SK-N-SH treated with all-trans-retinoic acid at 6 μM for 48 hours (cell line): ENCODE measurements at regions not wholly inside any gene's neighbourhood (a gene's known extent, or its start where the extent isn't known, plus 50 kb on each side); places are given as distances from the start of the nearest gene placed in this dataset.

ENCODE experiments used
- ATAC-seq: fragments of 200-7000 bp; cut with Tn5 transposase; 3 replicates; pipeline ENCODE4 v1.9.1; 2020; ENCODE audit warnings: mild to moderate bottlenecking, moderate library complexity
- ARNTL ChIP-seq: fragments of 450-650 bp; formaldehyde crosslinking; IDR thresholded peaks from 2 replicates; pipeline ENCODE4 v1.5.0; 2020; ENCODE audit warnings: low read depth, mild to moderate bottlenecking, moderate library complexity, borderline replicate concordance
- BACH2 ChIP-seq: fragments of 250-450 bp; sonication (Bioruptor Pico); IDR thresholded peaks from 2 replicates; pipeline ENCODE4 v1.9.0; 2021; ENCODE audit warnings: mild to moderate bottlenecking, borderline replicate concordance
- CREB5 ChIP-seq: fragments of 250-450 bp; sonication (Bioruptor Pico); IDR thresholded peaks from 2 replicates; pipeline ENCODE4 v1.5.1; 2020; ENCODE audit warnings: low read depth, mild to moderate bottlenecking, moderate library complexity
- CSDC2 ChIP-seq: fragments of 250-450 bp; sonication (Bioruptor Pico); IDR thresholded peaks from 2 replicates; pipeline ENCODE4 v1.5.0; 2020; ENCODE audit warnings: mild to moderate bottlenecking, moderate library complexity
- CSRNP3 ChIP-seq: fragments of 250-450 bp; sonication (Bioruptor Pico); IDR thresholded peaks from 2 replicates; pipeline ENCODE4 v1.5.1; 2021; ENCODE audit warnings: mild to moderate bottlenecking, moderate library complexity
- ESRRG ChIP-seq: fragments of 250-450 bp; sonication (Bioruptor Pico); IDR thresholded peaks from 2 replicates; pipeline ENCODE4 v1.6.1; 2021; ENCODE audit warnings: mild to moderate bottlenecking
- GLIS3 ChIP-seq: fragments of 250-450 bp; sonication (Bioruptor Pico); IDR thresholded peaks from 2 replicates; pipeline ENCODE4 v1.5.0; 2020; ENCODE audit warnings: mild to moderate bottlenecking, moderate library complexity
- ISL1 ChIP-seq: fragments of 250-450 bp; sonication (Bioruptor Pico); IDR thresholded peaks from 2 replicates; pipeline ENCODE4 v2.1.2; 2022; ENCODE audit warnings: mild to moderate bottlenecking, moderate library complexity
- PATZ1 ChIP-seq: fragments of 250-450 bp; sonication (Bioruptor Pico); IDR thresholded peaks from 2 replicates; pipeline ENCODE4 v1.8.0; 2020; ENCODE audit warnings: mild to moderate bottlenecking, moderate library complexity, borderline replicate concordance
- POU6F1 ChIP-seq: fragments of 250-450 bp; sonication (Bioruptor Pico); IDR thresholded peaks from 2 replicates; pipeline ENCODE4 v1.8.0; 2021; ENCODE audit warnings: low read depth, mild to moderate bottlenecking, moderate library complexity, borderline replicate concordance
- PPARA ChIP-seq: fragments of 250-450 bp; sonication (Bioruptor Pico); IDR thresholded peaks from 2 replicates; pipeline ENCODE4 v1.5.0; 2020; ENCODE audit warnings: mild to moderate bottlenecking, borderline replicate concordance
- RARB ChIP-seq: fragments of 250-450 bp; sonication (Bioruptor Pico); IDR thresholded peaks from 2 replicates; pipeline ENCODE4 v1.8.0; 2021; ENCODE audit warnings: mild to moderate bottlenecking, moderate library complexity
- SNAI2 ChIP-seq: fragments of 250-450 bp; sonication (Bioruptor Pico); IDR thresholded peaks from 2 replicates; pipeline ENCODE4 v1.5.0; 2020; ENCODE audit warnings: mild to moderate bottlenecking, moderate library complexity
- TCF4 ChIP-seq: fragments of 250-450 bp; sonication (Bioruptor Pico); IDR thresholded peaks from 2 replicates; pipeline ENCODE4 v1.8.0; 2021; ENCODE audit warnings: mild to moderate bottlenecking, moderate library complexity, borderline replicate concordance
- TOX ChIP-seq: fragments of 250-450 bp; sonication (Bioruptor Pico); IDR thresholded peaks from 2 replicates; pipeline ENCODE4 v1.8.0; 2021; ENCODE audit warnings: mild to moderate bottlenecking, moderate library complexity, borderline replicate concordance
- TSHZ2 ChIP-seq: fragments of 250-450 bp; sonication (Bioruptor Pico); IDR thresholded peaks from 2 replicates; pipeline ENCODE4 v1.5.0; 2020; ENCODE audit warnings: mild to moderate bottlenecking, moderate library complexity
- ZFP3 ChIP-seq: fragments of 250-450 bp; sonication (Bioruptor Pico); IDR thresholded peaks from 2 replicates; pipeline ENCODE4 v1.5.0; 2020; ENCODE audit warnings: mild to moderate bottlenecking, moderate library complexity
- ZFP30 ChIP-seq: fragments of 450-650 bp; formaldehyde crosslinking; IDR thresholded peaks from 2 replicates; pipeline ENCODE4 v1.5.0; 2022; ENCODE audit warnings: mild to moderate bottlenecking, moderate library complexity
- ZNF565 ChIP-seq: fragments of 450-650 bp; formaldehyde crosslinking; conservative IDR thresholded peaks from 2 replicates; pipeline ENCODE4 v1.5.0; 2020; ENCODE audit warnings: low read depth, mild to moderate bottlenecking, moderate library complexity
- ZNF70 ChIP-seq: fragments of 450-650 bp; formaldehyde crosslinking; IDR thresholded peaks from 2 replicates; pipeline ENCODE4 v1.5.0; 2020; ENCODE audit warnings: mild to moderate bottlenecking, moderate library complexity

GRCh38 chr11:112509300-112509699, 248.6 kb upstream of the PLET1 start:
- TF ChIP-seq ZFP30 (CRISPR knock-in tag), result no peak
- no peak for TF ChIP-seq CREB5
- TF ChIP-seq PATZ1 (CRISPR knock-in tag), result no peak
- no peak for TF ChIP-seq TOX (CRISPR knock-in tag)
- TF ChIP-seq ESRRG (CRISPR knock-in tag), result no peak
- TF ChIP-seq TSHZ2 (CRISPR knock-in tag), result no peak
- no peak for TF ChIP-seq GLIS3 (CRISPR knock-in tag)
- TF ChIP-seq ISL1 (CRISPR knock-in tag), result no peak
- no peak for TF ChIP-seq ARNTL (CRISPR knock-in tag)
- no peak for TF ChIP-seq ZNF565 (CRISPR knock-in tag)
- no peak for TF ChIP-seq BACH2 (CRISPR knock-in tag)
- no peak for ATAC-seq

GRCh38 chr11:112511271-112511670, 250.6 kb upstream of the PLET1 start:
- no peak for ATAC-seq
- no peak for TF ChIP-seq CSDC2
- no peak for TF ChIP-seq ISL1 (CRISPR knock-in tag)

- no peak for TF ChIP-seq GLIS3 (CRISPR knock-in tag)
- TF ChIP-seq ZFP3 (CRISPR knock-in tag), result no peak
- TF ChIP-seq ESRRG (CRISPR knock-in tag), result no peak
- no peak for TF ChIP-seq RARB (CRISPR knock-in tag)
- no peak for TF ChIP-seq ZNF70 (CRISPR knock-in tag)
- no peak for TF ChIP-seq POU6F1
- TF ChIP-seq PPARA (CRISPR knock-in tag), result no peak
- no peak for TF ChIP-seq CREB5
- TF ChIP-seq CSRNP3 (CRISPR knock-in tag), result no peak
- no peak for TF ChIP-seq SNAI2
- no peak for TF ChIP-seq TCF4 (CRISPR knock-in tag)
- no peak for ATAC-seq
Observed at GRCh38 chr11:112511911-112512310, 251.3 kb upstream of the PLET1 start.
